Mucosa of stomach (tissue), 1 donor: ENCODE measurements at regions not wholly inside any gene's neighbourhood (a gene's known extent, or its start where the extent isn't known, plus 50 kb on each side); places are given as distances from the start of the nearest gene placed in this dataset.

ENCODE experiments used
- H3K27me3 ChIP-seq: one replicate; pipeline ENCODE4 v1.7.0; 2013; ENCODE audit warnings: mild to moderate bottlenecking, low read length; ENCODE audit not compliant: control insufficient read depth, insufficient read depth
- H3K36me3 ChIP-seq: one replicate; pipeline ENCODE4 v1.7.0; 2013; ENCODE audit warnings: low read length; ENCODE audit not compliant: control insufficient read depth, insufficient read depth
- H3K4me1 ChIP-seq: one replicate; pipeline ENCODE4 v1.7.0; 2013; ENCODE audit warnings: mild to moderate bottlenecking, low read length; ENCODE audit not compliant: control insufficient read depth, insufficient read depth
- H3K4me3 ChIP-seq: one replicate; pipeline ENCODE4 v1.7.0; 2013; ENCODE audit warnings: low read length
- H3K9ac ChIP-seq: one replicate; pipeline ENCODE4 v1.7.0; 2013; ENCODE audit warnings: mild to moderate bottlenecking, low read length, moderate library complexity
- H3K9me3 ChIP-seq: one replicate; pipeline ENCODE4 v1.7.0; 2013; ENCODE audit warnings: mild to moderate bottlenecking, low read length, moderate library complexity; ENCODE audit not compliant: control insufficient read depth
- donor health status: Pancreatic carcinoma.

DNA sequence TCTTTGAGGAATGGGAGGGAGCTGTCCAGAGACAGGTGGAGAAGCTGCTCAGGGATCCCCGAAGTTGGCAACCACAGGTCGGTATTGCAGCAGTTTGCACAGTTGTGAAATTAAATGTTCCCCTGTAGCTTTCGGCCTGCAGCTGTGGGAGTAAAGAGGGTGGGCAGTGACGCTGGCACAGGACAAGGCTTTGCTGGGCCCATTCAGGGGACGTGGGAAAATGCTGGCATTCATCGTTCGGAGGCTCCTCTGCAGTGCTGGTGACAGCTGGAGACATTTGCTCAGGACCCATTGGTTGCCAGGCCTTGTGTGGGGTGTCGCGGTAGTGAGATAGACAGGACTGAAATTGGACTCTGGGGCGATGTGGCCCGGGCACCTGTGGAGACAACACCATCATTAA lies 173.7 kb downstream of the MYCN start:
- Histone ChIP-seq H3K9me3 (no peaks in the 10 kb centered on the region), H3K36me3 (no peaks in the 10 kb centered on the region), H3K4me1 (peaks cover 22% of the 10 kb centered on the region), H3K4me3 (no peak overlapping the region), H3K27me3 (no peaks in the 10 kb centered on the region), H3K9ac (no peak overlapping the region)

DNA sequence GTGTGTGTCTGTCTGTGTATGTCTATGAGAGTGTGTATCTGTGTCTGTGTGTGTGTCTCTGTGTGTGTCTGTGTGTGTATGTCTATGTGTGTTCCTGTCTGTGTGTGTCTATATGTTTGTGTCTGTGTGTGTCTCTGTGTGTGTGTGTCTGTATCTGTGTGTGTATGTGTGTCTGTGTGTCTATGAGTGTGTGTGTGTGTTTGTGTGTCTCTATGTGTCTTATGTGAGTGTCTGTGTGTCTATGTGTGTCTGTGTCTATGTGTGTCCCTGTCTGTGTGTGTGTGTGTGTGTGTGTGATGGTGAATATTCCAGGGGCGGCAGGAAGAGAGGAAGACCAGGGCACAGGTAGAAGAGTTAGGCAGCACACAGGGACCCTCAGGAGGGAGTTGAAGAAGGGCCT lies 173.2 kb downstream of the MYCN start:
- Histone ChIP-seq H3K4me1 (peaks cover 22% of the 10 kb centered on the region), H3K9me3 (no peaks in the 10 kb centered on the region), H3K9ac (no peak overlapping the region), H3K36me3 (no peaks in the 10 kb centered on the region), H3K27me3 (no peaks in the 10 kb centered on the region), H3K4me3 (no peak overlapping the region)

DNA sequence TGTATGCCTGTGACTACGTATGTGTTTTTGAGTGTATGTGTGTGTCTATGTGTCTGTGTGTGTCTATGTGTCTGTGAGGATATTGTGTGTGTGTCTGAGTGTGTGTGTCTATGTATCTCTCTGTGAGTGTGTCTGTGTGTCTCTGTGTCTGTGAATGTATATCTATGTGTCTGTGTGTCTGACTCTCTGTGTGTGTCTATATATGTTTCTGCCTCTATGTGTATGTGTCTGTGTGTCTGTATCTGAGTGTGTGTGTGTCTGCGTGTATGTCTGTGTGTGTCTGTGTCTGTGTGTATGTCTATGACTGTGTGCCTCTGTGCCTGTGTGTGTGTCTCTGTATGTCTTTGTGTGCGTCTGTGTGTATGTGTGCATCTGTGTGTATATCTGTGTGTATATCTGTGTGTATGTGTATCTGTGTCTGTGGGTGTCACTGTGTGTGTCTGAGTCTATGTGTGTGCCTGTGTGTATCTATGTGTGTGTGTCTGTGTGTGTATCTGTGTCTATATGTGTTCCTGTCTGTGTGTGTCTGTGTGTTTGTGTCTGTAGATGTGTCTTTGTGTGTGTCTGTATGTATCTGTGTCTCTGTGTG lies 172.7 kb downstream of the MYCN start:
- Histone ChIP-seq H3K4me3 (no peak overlapping the region), H3K9ac (no peak overlapping the region), H3K9me3 (no peaks in the 10 kb centered on the region), H3K36me3 (no peaks in the 10 kb centered on the region), H3K27me3 (no peaks in the 10 kb centered on the region), H3K4me1 (peaks cover 22% of the 10 kb centered on the region)

DNA sequence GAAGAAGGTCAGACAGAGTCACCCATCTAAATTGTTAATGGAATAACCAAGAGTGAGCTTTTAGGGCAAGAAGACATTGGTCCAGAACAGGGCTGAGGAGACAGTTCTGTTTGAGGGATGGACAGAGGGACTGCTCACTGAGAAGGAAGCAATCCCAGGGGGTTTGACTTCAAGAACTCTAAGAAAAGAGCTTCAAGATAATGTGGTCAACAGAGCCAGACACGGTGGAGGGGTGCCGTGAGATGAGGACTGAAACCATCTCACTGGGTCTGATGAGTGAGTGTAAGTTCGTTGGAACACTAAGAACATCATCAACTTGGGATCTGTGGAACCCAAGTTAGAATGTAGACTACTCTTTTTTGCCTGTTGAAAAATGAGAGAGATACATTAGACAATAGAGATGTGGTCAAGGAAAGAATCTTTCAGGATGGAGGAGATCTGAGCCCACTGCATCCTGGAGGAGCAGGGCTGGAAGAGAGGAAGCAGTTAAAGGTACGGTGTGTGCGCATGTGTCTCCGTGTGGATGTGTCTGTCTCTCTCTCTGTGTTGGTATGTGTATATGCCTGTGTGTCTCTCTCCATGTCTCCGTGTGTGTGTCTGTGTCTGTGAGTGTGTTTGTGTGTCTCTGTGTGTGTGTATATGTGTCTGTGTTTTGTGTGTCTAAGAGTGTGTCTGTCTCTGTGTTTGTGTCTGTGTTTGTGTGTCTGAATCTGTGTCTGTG lies 172.1 kb downstream of the MYCN start:
- H3K36me3 ChIP-seq, result no peaks in the 10 kb centered on the region
- no peaks in the 10 kb centered on the region for H3K9me3 ChIP-seq
- no peaks in the 10 kb centered on the region for H3K27me3 ChIP-seq
- no peak overlapping the region for H3K9ac ChIP-seq
- no peak overlapping the region for H3K4me3 ChIP-seq
- H3K4me1 ChIP-seq, result peaks cover 22% of the 10 kb centered on the region

DNA sequence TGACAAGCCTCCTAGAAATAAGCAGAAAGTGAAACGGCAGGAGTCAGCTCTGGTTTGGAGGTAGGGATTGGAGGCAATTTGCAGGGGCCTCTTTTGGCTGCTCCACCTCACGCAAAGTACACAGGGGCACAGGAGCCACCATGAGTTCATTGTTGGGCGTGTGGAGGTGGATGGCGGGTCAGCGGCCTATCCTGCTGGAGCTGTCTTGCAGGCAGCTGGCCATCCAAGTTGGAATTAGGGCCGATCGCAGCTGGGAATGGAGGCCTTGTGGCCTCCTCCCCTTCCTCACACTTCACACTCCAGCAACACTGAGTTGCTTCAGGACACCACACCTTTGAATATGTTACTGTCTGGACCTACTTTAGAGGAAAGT lies 171.5 kb downstream of the MYCN start:
- no peaks in the 10 kb centered on the region for H3K27me3 ChIP-seq
- no peak overlapping the region for H3K9ac ChIP-seq
- H3K9me3 ChIP-seq, result no peaks in the 10 kb centered on the region
- H3K36me3 ChIP-seq, result no peaks in the 10 kb centered on the region
- H3K4me3 ChIP-seq, result no peak overlapping the region
- peaks cover 22% of the 10 kb centered on the region for H3K4me1 ChIP-seq

DNA sequence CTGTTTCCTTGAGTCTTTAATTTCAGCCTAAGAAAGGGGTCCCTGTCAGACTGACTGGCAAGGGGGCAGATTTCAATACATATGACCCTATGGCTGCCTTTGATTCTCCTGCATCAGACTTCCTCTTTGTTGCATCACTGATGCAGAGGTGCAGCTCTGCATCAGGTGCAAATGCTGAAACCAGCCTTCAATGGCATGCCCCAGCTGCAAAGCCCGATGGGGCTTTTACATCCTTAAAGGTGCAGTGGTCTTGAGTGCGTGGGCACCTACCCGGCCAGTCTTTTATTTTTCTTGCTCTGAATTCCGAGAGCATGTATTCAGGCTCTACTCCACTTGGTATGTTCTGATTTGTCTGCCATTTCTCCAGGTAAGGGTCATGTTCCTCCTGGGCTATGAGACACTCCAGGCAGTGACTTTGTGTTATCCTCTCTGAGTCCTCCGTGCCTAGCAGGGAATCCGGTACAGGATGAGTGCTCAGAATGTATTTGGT lies 169.5 kb downstream of the MYCN start:
- H3K4me3 ChIP-seq, result no peak overlapping the region
- H3K27me3 ChIP-seq, result no peaks in the 10 kb centered on the region
- H3K9me3 ChIP-seq, result no peaks in the 10 kb centered on the region
- H3K36me3 ChIP-seq, result no peaks in the 10 kb centered on the region
- H3K9ac ChIP-seq, result no peak overlapping the region
- peaks cover 20% of the 10 kb centered on the region for H3K4me1 ChIP-seq

DNA sequence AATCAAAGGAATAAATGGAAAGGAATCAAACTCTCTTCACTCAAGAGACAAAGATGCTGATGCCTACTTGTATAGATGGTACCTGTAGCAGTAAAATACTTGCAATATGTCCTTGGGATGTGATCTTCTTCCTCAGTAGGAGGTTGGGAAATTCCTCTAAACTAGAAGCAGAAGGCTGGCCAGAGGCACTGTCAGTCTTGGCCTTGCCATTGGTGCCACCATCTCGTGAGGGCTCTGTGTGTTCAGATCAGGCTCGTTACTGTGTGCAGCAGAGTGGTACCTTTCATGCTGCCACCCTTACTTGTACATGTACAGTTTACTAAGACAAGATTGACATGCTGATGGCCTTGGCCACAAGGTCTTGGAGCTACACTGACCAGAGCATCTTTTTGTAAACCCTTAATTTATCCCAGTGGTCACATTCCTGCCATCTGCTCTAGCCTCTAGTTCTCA lies 169.0 kb downstream of the MYCN start:
- no peaks in the 10 kb centered on the region for H3K36me3 ChIP-seq
- no peak overlapping the region for H3K9ac ChIP-seq
- H3K27me3 ChIP-seq, result no peaks in the 10 kb centered on the region
- no peak overlapping the region for H3K4me3 ChIP-seq
- H3K9me3 ChIP-seq, result no peaks in the 10 kb centered on the region
- peaks cover 20% of the 10 kb centered on the region for H3K4me1 ChIP-seq

DNA sequence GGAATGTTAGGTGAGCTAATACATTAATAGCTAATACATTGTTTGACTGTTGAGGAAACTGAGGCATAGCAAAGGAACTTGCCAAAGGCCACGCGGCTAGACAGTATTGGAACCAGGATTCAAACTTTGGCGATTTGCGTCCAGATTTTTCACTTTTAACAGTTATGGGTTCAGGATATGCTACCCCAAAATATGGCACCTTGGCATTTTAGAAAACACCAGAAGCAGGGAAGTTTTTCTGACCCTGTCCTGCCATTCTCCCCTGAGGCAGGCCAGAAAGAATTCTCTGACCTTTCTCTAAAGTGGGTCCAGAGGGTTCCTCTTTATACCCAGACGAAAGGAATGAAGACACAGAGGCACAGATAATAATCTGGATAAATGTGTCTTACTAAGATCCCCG lies 166.9 kb downstream of the MYCN start:
- H3K9ac ChIP-seq, result no peak overlapping the region
- no peak overlapping the region for H3K4me3 ChIP-seq
- H3K4me1 ChIP-seq, result peaks cover 24% of the 10 kb centered on the region
- H3K9me3 ChIP-seq, result no peaks in the 10 kb centered on the region
- no peaks in the 10 kb centered on the region for H3K36me3 ChIP-seq
- no peaks in the 10 kb centered on the region for H3K27me3 ChIP-seq

DNA sequence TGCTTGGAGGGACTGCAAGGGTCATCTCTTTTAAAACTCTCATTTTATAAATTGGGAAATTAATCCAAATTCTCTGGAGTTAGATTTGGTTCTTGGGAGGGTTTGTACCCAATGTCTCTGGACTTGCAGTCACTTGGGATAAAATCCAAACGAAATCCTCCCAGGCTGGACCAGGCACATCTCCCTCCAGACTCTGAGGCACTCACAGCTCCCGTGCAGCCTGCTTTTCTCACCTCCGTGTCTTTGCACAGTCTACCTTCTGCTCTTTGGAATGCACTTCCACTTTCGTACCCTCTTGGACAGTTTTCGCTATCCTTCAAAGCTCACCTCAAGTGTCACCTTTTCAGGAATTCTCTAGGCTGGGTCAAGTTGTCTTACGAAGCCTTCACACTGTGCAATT lies 166.3 kb downstream of the MYCN start:
- Histone ChIP-seq H3K4me1 (peaks cover 24% of the 10 kb centered on the region), H3K4me3 (no peak overlapping the region), H3K27me3 (no peaks in the 10 kb centered on the region), H3K9ac (no peak overlapping the region), H3K9me3 (no peaks in the 10 kb centered on the region), H3K36me3 (no peaks in the 10 kb centered on the region)

DNA sequence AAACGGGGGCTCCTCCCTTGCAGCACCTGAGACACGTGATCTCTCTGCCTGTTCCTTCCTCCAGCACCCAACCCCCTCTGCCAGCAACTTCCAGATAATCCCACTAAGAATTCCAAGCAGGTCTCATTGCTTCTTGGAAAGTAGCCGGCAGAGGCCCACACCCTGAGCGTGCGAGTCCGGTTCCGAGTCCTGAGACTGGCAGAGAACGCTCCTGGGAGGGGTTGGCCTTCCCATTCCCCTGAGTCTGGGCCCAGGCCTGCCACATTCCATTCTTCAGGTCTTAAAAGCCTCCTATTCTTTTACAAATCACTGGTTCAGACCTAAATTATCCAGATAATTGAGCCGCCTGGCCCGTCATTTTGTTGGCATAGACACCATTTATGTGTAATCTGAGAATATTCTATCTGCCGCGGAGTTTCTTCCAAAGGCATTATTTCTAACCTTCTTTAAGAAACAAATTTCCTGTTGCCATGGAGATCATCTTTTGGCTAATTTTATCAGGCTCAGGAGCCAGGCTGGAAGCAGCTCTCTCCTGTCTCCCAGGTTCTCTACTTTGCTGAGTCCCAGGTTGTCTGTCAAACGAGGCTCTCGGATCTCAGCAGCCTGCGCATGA lies 165.4 kb downstream of the MYCN start:
- Histone ChIP-seq H3K36me3 (no peaks in the 10 kb centered on the region), H3K4me3 (no peak overlapping the region), H3K27me3 (no peaks in the 10 kb centered on the region), H3K9me3 (no peaks in the 10 kb centered on the region), H3K4me1 (peaks cover 24% of the 10 kb centered on the region), H3K9ac (no peak overlapping the region)

DNA sequence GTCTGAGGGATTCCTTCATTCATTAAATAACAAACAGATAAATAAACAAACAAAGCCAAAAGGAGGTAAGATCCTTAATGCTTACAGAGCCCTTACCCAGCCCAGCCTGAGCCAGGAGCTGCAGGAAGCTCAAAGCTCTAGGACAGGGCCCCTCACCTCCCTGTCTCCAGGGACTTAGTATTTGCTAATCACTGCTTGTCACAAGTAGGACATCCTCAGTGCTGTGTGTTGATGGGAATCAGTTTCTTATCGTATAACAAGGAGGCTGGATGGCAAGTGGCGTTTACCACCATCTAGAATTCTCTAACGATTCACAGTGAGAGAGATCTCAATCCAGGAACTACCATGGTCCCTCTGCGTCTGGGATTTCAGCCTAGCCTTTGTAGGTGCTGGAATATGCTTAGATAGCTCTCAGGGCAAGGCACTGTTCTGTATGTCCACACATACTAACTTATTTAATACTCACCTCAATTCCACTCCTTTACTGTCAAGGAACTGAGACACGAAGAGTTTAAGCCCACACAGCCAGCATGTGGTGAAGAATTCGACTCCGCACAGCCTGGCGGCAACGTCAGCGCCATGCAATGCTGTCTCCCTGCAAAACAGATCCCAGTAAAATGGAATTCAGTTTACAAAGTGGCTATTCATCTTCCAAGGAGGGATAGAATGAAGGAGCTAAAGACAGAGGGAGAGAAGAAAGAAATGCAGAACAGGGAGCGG lies 164.8 kb downstream of the MYCN start:
- Histone ChIP-seq H3K9ac (no peak overlapping the region), H3K27me3 (no peaks in the 10 kb centered on the region), H3K9me3 (no peaks in the 10 kb centered on the region), H3K4me3 (no peak overlapping the region), H3K36me3 (no peaks in the 10 kb centered on the region), H3K4me1 (peaks cover 24% of the 10 kb centered on the region)
